Mucosa of rectum (tissue), 2 donors: ENCODE measurements at regions not wholly inside any gene's neighbourhood (a gene's known extent, or its start where the extent isn't known, plus 50 kb on each side); places are given as distances from the start of the nearest gene placed in this dataset.
"Not testable (repeated sequence)": the region's sequence is repeated elsewhere in the genome, so short reads cannot be mapped to it uniquely, and the experiment has no call there.

Experiments used
- H3K27ac ChIP-seq, 2 donors: one replicate each; pipeline ENCODE4 v1.7.0; 2013; ENCODE audit warnings: inconsistent platforms in 2 of 2, low read depth in 2 of 2, low read length in 2 of 2
- H3K27me3 ChIP-seq, 2 donors: one replicate each; pipeline ENCODE4 v1.7.0; 2013; ENCODE audit warnings: low read length in 2 of 2; ENCODE audit not compliant: control insufficient read depth in 2 of 2, insufficient read depth in 2 of 2
- H3K36me3 ChIP-seq, 2 donors: one replicate each; pipeline ENCODE4 v1.7.0; 2013; ENCODE audit warnings: low read length in 2 of 2; ENCODE audit not compliant: control insufficient read depth in 2 of 2, insufficient read depth in 2 of 2
- H3K4me1 ChIP-seq, 2 donors: one replicate each; pipeline ENCODE4 v1.7.0; 2013; ENCODE audit warnings: low read length in 2 of 2, mild to moderate bottlenecking in 1 of 2; ENCODE audit not compliant: control insufficient read depth in 2 of 2, insufficient read depth in 2 of 2
- H3K4me3 ChIP-seq, 2 donors: one replicate each; pipeline ENCODE4 v1.7.0; 2013; ENCODE audit warnings: low read length in 2 of 2
- H3K9ac ChIP-seq, 2 donors: one replicate each; pipeline ENCODE4 v1.7.0; 2013; ENCODE audit warnings: low read length in 2 of 2, low read depth in 1 of 2, mild to moderate bottlenecking in 1 of 2
- H3K9me3 ChIP-seq, 2 donors: one replicate each; pipeline ENCODE4 v1.7.0; 2013; ENCODE audit warnings: low read length in 2 of 2; ENCODE audit not compliant: control insufficient read depth in 2 of 2
- donor health status: healthy.
- donor health status: Normal muscosa, but diverticular disease.

DNA sequence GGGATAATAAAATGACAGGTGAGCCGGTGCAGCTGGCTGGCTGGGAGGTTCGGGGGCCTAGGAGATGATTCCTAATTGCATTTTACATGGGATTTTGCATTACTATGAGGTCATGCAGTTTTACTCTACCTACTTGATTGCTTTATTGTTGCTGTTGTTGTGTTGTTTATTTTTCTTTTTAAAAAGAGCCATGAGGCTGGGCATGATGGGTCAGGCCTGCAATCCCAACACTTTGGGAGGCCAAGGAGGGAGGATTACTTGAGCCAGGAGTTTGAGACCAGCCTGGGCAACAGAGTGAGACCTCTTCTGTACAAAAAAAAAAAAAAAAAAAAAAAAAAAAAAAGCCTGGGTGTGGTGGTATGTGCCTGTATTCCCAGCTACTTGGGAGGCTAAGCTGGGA lies 104.8 kb downstream of the GJA1 start:
- H3K9me3 ChIP-seq: no peaks in the 10 kb centered on the region
- no peaks in the 10 kb centered on the region for H3K36me3 ChIP-seq
- H3K27ac ChIP-seq: no peak overlapping the region
- no peak overlapping the region for H3K9ac ChIP-seq
- H3K27me3 ChIP-seq: no peaks in the 10 kb centered on the region
- no peak overlapping the region for H3K4me3 ChIP-seq
- no peaks in the 10 kb centered on the region for H3K4me1 ChIP-seq

DNA sequence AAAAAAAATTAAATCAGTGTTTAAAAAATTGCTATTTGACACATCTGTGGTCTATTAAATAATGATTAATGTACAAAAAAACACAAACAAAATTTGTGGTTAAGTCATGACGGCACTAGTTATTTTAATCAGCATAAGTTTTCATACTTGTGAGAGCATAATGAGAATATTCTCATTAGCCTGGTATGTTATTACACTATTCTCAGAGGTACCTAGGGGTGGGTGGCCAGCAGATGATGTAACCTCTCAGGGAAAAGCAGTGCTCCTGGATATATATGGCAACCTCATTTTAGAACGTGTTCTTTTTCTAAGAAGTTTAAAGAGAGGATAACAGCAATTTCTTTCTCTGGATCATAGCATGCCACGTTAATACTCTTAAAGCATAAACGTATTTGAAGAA lies 109.2 kb downstream of the GJA1 start:
- Histone ChIP-seq H3K36me3 (no peaks in the 10 kb centered on the region), H3K27me3 (no peaks in the 10 kb centered on the region), H3K4me1 (no peaks in the 10 kb centered on the region), H3K9me3 (no peaks in the 10 kb centered on the region), H3K4me3 (no peak overlapping the region), H3K27ac (no peak overlapping the region), H3K9ac (no peak overlapping the region)

DNA sequence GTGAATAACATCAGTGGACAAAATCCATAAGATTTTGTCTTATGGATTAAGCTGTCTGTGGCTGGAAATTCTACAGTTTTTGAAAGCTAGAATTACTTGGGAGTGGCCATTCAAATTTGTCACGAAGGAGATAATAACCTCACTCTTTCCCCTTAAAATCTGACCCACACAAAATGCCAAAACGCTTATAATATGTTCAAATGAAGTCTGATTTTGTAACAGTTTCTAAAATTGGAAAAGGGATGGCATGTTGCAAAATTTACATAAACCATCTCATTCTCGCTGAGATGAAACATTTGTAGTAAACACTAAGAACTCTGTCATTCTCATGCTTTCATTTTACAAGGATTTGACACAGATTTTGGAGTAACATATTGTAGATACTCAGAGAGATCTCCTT lies 112.7 kb downstream of the GJA1 start:
- no peaks in the 10 kb centered on the region for H3K9me3 ChIP-seq
- H3K27ac ChIP-seq: no peak overlapping the region
- no peaks in the 10 kb centered on the region for H3K27me3 ChIP-seq
- H3K4me1 ChIP-seq: no peaks in the 10 kb centered on the region
- no peak overlapping the region for H3K9ac ChIP-seq
- H3K36me3 ChIP-seq: no peaks in the 10 kb centered on the region
- H3K4me3 ChIP-seq: no peak overlapping the region

DNA sequence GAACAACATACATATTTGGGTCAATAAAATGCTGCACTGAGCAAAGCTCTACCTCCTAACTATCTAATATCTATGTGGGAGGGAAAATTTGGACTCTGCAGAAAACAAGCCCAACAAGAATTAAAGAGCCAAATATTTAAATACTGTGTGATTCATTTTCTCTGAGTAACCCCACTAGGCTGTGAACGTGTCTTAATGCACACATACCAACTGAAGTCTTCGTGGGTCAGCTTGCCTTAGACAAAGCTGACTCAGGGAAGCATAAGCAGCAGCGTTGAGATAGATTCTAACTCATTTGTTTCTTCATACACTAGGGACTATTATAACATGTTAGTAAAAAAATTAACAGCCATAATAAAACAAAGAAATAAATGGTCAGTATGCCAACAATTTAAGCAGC lies 114.3 kb downstream of the GJA1 start:
- Histone ChIP-seq H3K4me3 (no peak overlapping the region), H3K36me3 (no peaks in the 10 kb centered on the region), H3K9ac (no peak overlapping the region), H3K9me3 (no peaks in the 10 kb centered on the region), H3K27me3 (no peaks in the 10 kb centered on the region), H3K4me1 (no peaks in the 10 kb centered on the region), H3K27ac (no peak overlapping the region)

DNA sequence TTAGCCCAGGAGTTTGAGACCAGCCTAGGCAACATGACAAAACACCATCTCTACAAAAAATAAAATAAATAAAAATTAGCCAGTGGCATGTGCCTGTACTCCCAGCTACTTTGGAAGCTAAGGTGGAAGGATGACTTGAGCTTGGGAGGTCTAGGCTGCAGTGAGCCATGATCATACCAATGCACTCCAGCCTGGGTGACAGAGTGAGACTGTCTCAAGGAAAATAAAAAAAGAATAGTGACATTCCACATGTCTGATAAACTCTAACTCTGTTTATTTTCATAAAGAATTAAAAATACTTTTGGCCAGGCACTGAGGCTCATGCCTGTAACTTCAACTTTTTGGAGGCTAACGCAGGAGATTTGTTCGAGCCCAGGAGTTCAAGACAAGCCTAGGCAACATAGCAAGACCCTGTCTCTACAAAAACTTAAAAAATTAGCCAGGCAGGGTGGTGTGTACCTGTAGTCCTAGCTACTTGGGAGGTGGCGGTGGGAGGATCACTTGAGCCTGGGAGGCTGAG lies 115.1 kb downstream of the GJA1 start:
- Histone ChIP-seq H3K4me3 (no peak overlapping the region), H3K9ac (no peak overlapping the region), H3K36me3 (no peaks in the 10 kb centered on the region), H3K9me3 (no peaks in the 10 kb centered on the region), H3K4me1 (no peaks in the 10 kb centered on the region), H3K27ac (no peak overlapping the region), H3K27me3 (no peaks in the 10 kb centered on the region)

DNA sequence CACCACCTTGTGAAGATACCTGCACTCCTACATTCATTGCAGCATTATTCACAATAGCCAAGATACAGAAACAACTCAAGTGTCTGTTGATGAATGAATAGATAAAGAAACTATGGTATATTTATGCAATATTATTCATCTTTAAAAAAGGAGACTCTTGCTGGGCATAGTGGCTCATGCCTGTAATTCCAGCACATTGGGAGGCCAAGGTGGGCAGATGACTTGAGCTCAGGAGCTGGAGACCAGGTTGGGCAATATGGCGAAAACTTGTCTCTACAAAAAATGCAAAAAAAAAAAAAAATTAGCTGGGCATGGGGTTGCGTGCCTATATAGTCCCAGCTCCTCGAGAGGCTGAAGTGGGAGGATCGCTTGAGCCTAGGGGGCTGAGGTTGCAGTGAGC lies 119.8 kb downstream of the GJA1 start:
- H3K4me3 ChIP-seq: no peak overlapping the region
- H3K9ac ChIP-seq: no peak overlapping the region
- H3K4me1 ChIP-seq: no peaks in the 10 kb centered on the region
- no peaks in the 10 kb centered on the region for H3K36me3 ChIP-seq
- H3K27me3 ChIP-seq: no peaks in the 10 kb centered on the region
- H3K9me3 ChIP-seq: no peaks in the 10 kb centered on the region
- no peak overlapping the region for H3K27ac ChIP-seq

DNA sequence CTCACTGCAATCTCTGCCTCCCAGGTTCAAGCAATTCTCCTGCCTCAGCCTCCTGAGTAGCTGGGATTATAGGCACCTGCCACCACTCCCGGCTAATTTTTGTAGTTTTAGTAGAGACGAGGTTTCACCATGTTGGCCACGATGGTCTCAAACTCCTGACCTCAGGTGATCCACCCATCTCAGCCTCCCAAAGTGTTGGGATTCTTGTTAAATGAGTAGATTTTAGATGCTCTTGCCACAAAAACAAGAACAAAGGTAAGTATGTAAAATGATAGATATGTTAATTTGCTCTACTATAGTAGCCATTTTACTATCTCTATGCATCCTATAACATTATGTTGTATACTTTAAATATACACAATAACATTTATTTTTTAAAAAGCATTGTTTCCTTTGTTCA lies 120.7 kb downstream of the GJA1 start:
- H3K4me3 ChIP-seq, H3K36me3 ChIP-seq, H3K4me1 ChIP-seq, H3K27ac ChIP-seq, H3K27me3 ChIP-seq, H3K9me3 ChIP-seq, H3K9ac ChIP-seq: not testable (repeated sequence)

DNA sequence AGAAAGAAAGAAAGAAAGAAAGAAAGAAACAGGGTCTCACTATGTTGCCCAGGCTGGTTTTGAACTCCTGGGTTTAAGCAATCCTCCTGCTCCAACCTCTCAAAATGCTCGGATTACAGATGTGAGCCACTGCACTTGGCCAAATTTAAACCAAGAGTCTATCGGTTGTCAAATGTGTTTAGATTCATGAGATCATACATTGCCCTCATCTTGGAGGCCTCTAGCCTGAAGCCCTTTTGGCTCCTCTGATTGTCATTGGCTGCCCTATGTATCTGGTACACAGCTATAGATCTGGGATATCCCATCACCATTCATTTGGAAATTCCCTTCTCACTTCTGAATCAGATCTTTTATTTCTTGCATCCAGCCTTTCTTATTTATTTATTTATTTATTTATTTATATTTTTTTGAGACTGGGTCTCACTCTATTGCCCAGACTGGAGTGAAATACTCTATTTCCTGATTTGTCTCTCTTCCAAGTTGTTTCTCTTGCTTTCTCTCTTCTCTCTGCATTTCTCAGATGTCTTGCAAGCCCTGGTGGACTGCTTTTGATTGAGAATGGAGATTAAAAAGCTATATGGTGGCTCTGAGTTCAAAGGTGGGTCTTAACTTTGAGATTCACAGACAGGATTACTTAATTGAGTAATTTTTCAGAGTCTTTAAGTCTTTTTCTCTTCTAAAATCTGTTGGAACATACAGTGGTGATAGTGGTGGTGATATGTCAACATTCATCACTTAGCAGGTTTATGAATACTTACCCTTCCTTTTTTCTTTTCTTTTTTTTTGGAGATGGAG lies 121.9 kb downstream of the GJA1 start:
- Histone ChIP-seq H3K9ac (no peak overlapping the region), H3K4me3 (no peak overlapping the region), H3K27ac (no peak overlapping the region), H3K4me1 (no peaks in the 10 kb centered on the region), H3K36me3 (no peaks in the 10 kb centered on the region), H3K27me3 (no peaks in the 10 kb centered on the region), H3K9me3 (no peaks in the 10 kb centered on the region)

DNA sequence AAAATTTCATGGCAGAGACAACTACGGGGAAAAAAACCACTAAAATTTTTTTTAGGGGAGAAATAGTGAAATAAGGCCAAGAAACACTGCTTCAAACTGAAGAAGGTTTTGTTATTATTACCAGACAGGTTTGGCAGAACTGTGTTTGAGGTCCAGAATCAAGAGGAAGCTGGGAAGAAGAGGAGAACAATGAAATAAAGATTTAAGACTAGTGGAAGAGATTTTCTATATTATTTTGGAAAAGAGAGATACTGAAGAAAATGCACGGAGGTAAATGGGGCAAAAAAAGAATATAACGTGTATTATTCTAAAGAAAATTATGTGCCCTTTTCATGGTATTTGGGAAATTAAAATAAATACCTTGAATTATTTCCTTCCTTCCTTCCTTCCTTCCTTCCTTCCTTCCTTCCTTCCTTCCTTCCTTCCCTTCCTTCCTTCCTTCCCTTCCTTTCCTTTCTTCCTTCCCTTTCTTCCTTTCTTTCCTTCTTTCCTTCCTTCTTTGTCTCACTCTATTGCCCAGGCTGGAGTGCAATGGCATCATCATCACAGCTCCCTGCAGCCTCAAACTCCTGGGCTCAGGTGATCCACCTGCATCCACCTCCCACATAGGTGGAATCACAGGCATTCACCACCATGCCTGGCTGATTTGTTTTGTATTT lies 124.3 kb downstream of the GJA1 start:
- H3K9me3 ChIP-seq: peaks cover 0 to 3% of the 10 kb centered on the region in 2 donors
- no peak overlapping the region for H3K4me3 ChIP-seq
- H3K9ac ChIP-seq: no peak overlapping the region
- no peaks in the 10 kb centered on the region for H3K4me1 ChIP-seq
- no peaks in the 10 kb centered on the region for H3K36me3 ChIP-seq
- H3K27ac ChIP-seq: no peak overlapping the region
- no peaks in the 10 kb centered on the region for H3K27me3 ChIP-seq

DNA sequence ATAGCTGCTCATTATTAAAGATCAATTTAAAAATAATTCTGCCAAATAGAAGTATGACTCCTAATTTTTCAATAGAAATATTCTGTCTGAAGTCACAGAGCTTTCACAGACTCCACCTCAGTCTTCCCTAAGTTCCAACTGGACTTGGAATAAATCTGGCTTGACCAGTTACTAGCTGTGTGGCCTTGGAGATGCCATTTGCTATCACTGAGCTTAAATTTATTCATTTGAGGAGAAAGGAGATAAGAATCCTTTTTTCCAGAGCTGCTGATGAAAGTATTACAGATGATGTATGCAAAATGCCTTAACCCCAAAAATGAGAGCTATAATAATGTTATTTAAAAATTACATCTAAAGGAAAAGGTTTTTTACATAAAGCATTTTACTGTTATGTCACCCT lies 125.0 kb downstream of the GJA1 start:
- H3K27me3 ChIP-seq: no peaks in the 10 kb centered on the region
- no peak overlapping the region for H3K4me3 ChIP-seq
- no peaks in the 10 kb centered on the region for H3K36me3 ChIP-seq
- no peak overlapping the region for H3K27ac ChIP-seq
- H3K4me1 ChIP-seq: no peaks in the 10 kb centered on the region
- H3K9me3 ChIP-seq: peaks cover 0 to 3% of the 10 kb centered on the region in 2 donors
- H3K9ac ChIP-seq: no peak overlapping the region
